H9 (cell line): ENCODE measurements at regions not wholly inside any gene's neighbourhood (a gene's known extent, or its start where the extent isn't known, plus 50 kb on each side); places are given as distances from the start of the nearest gene placed in this dataset.

Source experiments
- DNase-seq: peaks from one replicate; pipeline ENCODE4 v3.0.0-alpha.2; 2017
- H2AFZ ChIP-seq: one replicate; pipeline ENCODE4 v1.6.1; 2013; ENCODE audit warnings: mild to moderate bottlenecking, low read length, control low read depth, moderate library complexity
- H2AK5ac ChIP-seq: 2 replicates; pipeline ENCODE4 v1.6.1; 2013; ENCODE audit warnings: low read length, control low read depth, mixed read lengths; ENCODE audit not compliant: insufficient read length
- H2BK120ac ChIP-seq: one replicate; pipeline ENCODE4 v1.6.1; 2013; ENCODE audit warnings: low read depth, mild to moderate bottlenecking, low read length, control low read depth, inconsistent platforms; ENCODE audit not compliant: poor library complexity, severe bottlenecking
- H2BK12ac ChIP-seq: 2 replicates; pipeline ENCODE4 v1.6.1; 2013; ENCODE audit warnings: low read length, control low read depth, mixed read lengths, low read depth; ENCODE audit not compliant: insufficient read length
- H2BK15ac ChIP-seq: 2 replicates; pipeline ENCODE4 v1.6.1; 2013; ENCODE audit warnings: low read depth, low read length, control low read depth
- H2BK20ac ChIP-seq: one replicate; pipeline ENCODE4 v1.6.1; 2013; ENCODE audit warnings: low read depth, mild to moderate bottlenecking, low read length, control low read depth, inconsistent platforms; ENCODE audit not compliant: poor library complexity, severe bottlenecking
- H2BK5ac ChIP-seq: 2 replicates; pipeline ENCODE4 v1.6.1; 2013; ENCODE audit warnings: low read length, control low read depth, mixed read lengths; ENCODE audit not compliant: insufficient read length
- H3K14ac ChIP-seq: 2 replicates; pipeline ENCODE4 v1.6.1; 2013; ENCODE audit warnings: low read length, control low read depth; ENCODE audit not compliant: insufficient read depth
- H3K18ac ChIP-seq: 2 replicates; pipeline ENCODE4 v1.6.1; 2013; ENCODE audit warnings: low read depth, mild to moderate bottlenecking, mixed read lengths, low read length, control low read depth; ENCODE audit not compliant: insufficient read length
- H3K23ac ChIP-seq: 2 replicates; pipeline ENCODE4 v1.6.1; 2013; ENCODE audit warnings: low read length, control low read depth, mixed read lengths, low read depth; ENCODE audit not compliant: insufficient read length
- H3K23me2 ChIP-seq: 2 replicates; pipeline ENCODE4 v1.6.1; 2013; ENCODE audit warnings: low read depth, mild to moderate bottlenecking, mixed read lengths, low read length, control low read depth; ENCODE audit not compliant: insufficient read length, poor library complexity, severe bottlenecking
- H3K27ac ChIP-seq: 2 replicates; pipeline ENCODE4 v1.5.1; 2013; ENCODE audit warnings: low read length, control low read depth, mixed read lengths, low read depth; ENCODE audit not compliant: insufficient read length
- H3K27me3 ChIP-seq: 2 replicates; pipeline ENCODE4 v1.6.1; 2013; ENCODE audit warnings: low read length, control low read depth, inconsistent platforms; ENCODE audit not compliant: insufficient read depth
- H3K4ac ChIP-seq: 2 replicates; pipeline ENCODE4 v1.6.1; 2013; ENCODE audit warnings: low read depth, mild to moderate bottlenecking, control low read depth, inconsistent platforms, low read length, moderate library complexity
- H3K4me1 ChIP-seq: 2 replicates; pipeline ENCODE4 v1.6.1; 2013; ENCODE audit warnings: low read length, control low read depth, inconsistent platforms; ENCODE audit not compliant: insufficient read depth
- H3K4me2 ChIP-seq: 2 replicates; pipeline ENCODE4 v1.6.1; 2013; ENCODE audit warnings: low read length, control low read depth, mixed read lengths; ENCODE audit not compliant: insufficient read length, insufficient read depth
- H3K56ac ChIP-seq: 2 replicates; pipeline ENCODE4 v1.6.1; 2013; ENCODE audit warnings: low read depth, mild to moderate bottlenecking, mixed read lengths, low read length, control low read depth; ENCODE audit not compliant: insufficient read length
- H3K79me1 ChIP-seq: 2 replicates; pipeline ENCODE4 v1.6.1; 2013; ENCODE audit warnings: low read depth, mild to moderate bottlenecking, moderate library complexity, low read length, control low read depth, inconsistent platforms; ENCODE audit not compliant: insufficient read depth, poor library complexity, severe bottlenecking
- H3K79me2 ChIP-seq: 2 replicates; pipeline ENCODE4 v1.6.1; 2013; ENCODE audit warnings: low read length, control low read depth, inconsistent platforms; ENCODE audit not compliant: insufficient read depth
- H3K9ac ChIP-seq: 2 replicates; pipeline ENCODE4 v1.6.1; 2013; ENCODE audit warnings: low read length, control low read depth, mixed read lengths; ENCODE audit not compliant: insufficient read length; ENCODE audit errors: extremely low read depth
- H3K9me3 ChIP-seq: one replicate; pipeline ENCODE4 v1.6.1; 2013; ENCODE audit warnings: low read depth, low read length, inconsistent platforms; ENCODE audit not compliant: control insufficient read depth
- H3T11ph ChIP-seq: one replicate; pipeline ENCODE4 v1.6.1; 2013; ENCODE audit warnings: mild to moderate bottlenecking, low read length, control low read depth, inconsistent platforms
- H4K20me1 ChIP-seq: one replicate; pipeline ENCODE4 v1.6.1; 2013; ENCODE audit not compliant: control insufficient read depth, insufficient read length, insufficient read depth
- H4K5ac ChIP-seq: 2 replicates; pipeline ENCODE4 v1.6.1; 2013; ENCODE audit warnings: low read depth, mild to moderate bottlenecking, mixed read lengths, low read length, control low read depth; ENCODE audit not compliant: insufficient read length
- H4K8ac ChIP-seq: replicated peaks from 2 replicates; pipeline ENCODE4 v1.6.1; 2013; ENCODE audit warnings: low read length, control low read depth, mixed read lengths, low read depth; ENCODE audit not compliant: insufficient read length
- H4K91ac ChIP-seq: 2 replicates; pipeline ENCODE4 v1.6.1; 2013; ENCODE audit warnings: low read depth, mild to moderate bottlenecking, moderate library complexity, mixed read lengths, low read length, control low read depth; ENCODE audit not compliant: insufficient read length
- H3K27ac Mint-ChIP-seq, 3 experiments: 2 replicates in 2 of 3; 3 replicates in 1 of 3; pipeline ENCODE4 v1.8.0; 2020 to 2021; ENCODE audit warnings: mixed read lengths in 3 of 3, mild to moderate bottlenecking in 1 of 3, moderate library complexity in 1 of 3
- H3K27me3 Mint-ChIP-seq: 2 replicates; pipeline ENCODE4 v1.8.0; 2021; ENCODE audit warnings: low read depth, mild to moderate bottlenecking, moderate library complexity, mixed read lengths
- H3K36me3 Mint-ChIP-seq, 3 experiments: 2 replicates in 2 of 3; 3 replicates in 1 of 3; pipeline ENCODE4 v1.8.0; 2020 to 2021; ENCODE audit warnings: low read depth in 3 of 3, mixed read lengths in 3 of 3; ENCODE audit not compliant: insufficient read depth in 1 of 3
- H3K4me1 Mint-ChIP-seq, 2 experiments: 2 replicates each; pipeline ENCODE4 v1.8.0; 2020; ENCODE audit warnings: mixed read lengths in 2 of 2
- H3K4me3 Mint-ChIP-seq, 2 experiments: 2 replicates in 1 of 2; 3 replicates in 1 of 2; pipeline ENCODE4 v1.8.0; 2020 to 2021; ENCODE audit warnings: mild to moderate bottlenecking in 2 of 2, mixed read lengths in 2 of 2, moderate library complexity in 1 of 2
- H3K9me3 Mint-ChIP-seq, 2 experiments: 2 replicates in 1 of 2; 3 replicates in 1 of 2; pipeline ENCODE4 v1.8.0; 2020; ENCODE audit warnings: mild to moderate bottlenecking in 2 of 2, mixed read lengths in 2 of 2, moderate library complexity in 1 of 2
- CTCF ChIP-seq: fragments of 200-600 bp; sonication (generic); conservative IDR thresholded peaks from 3 replicates; pipeline ENCODE4 v1.8.0; 2021; ENCODE audit warnings: antibody characterized with exemption, mild to moderate bottlenecking
- WGBS: extraction: QIAGEN DNeasy Blood & Tissue Kit; methylation state at CpG from one replicate; pipeline ENCODE4 v1.1.7; 2013; ENCODE audit warnings: missing lambda C conversion rate, low lambda C conversion rate, mixed read lengths; ENCODE audit not compliant: insufficient read length; ENCODE audit errors: extremely low coverage; 5-methylcytosine and 5-hydroxymethylcytosine counted together

- no peak overlapping the region for H3K23ac ChIP-seq
- H3K79me1 ChIP-seq = no peaks in the 10 kb centered on the region
- no peak overlapping the region for H2BK20ac ChIP-seq
- H3K4me3 Mint-ChIP-seq = no peak overlapping the region
- no peak overlapping the region for H3K27ac ChIP-seq
- H3K4me2 ChIP-seq = no peak overlapping the region
- no peak overlapping the region for H3K18ac ChIP-seq
- no peak overlapping the region for H2BK12ac ChIP-seq
- H3K56ac ChIP-seq = no peak overlapping the region
- H2BK15ac ChIP-seq = no peak overlapping the region
- H3K27ac Mint-ChIP-seq = no peak overlapping the region
- H2AK5ac ChIP-seq = no peak overlapping the region
- no peaks in the 10 kb centered on the region; the same call in none of the 2 replicates for H3K27me3 Mint-ChIP-seq
- H3K14ac ChIP-seq = no peak overlapping the region
- H3K4me1 ChIP-seq = no peaks in the 10 kb centered on the region
- no peak overlapping the region for H3K9ac ChIP-seq
- no peaks in the 10 kb centered on the region for H3K27me3 ChIP-seq
- H2BK120ac ChIP-seq = no peak overlapping the region
- no peak overlapping the region for H2AFZ ChIP-seq
- no CpG with 5 or more reads among the region's 3 CpGs for WGBS
- no peak for TF ChIP-seq CTCF
- DNase-seq = no peak
- H2BK5ac ChIP-seq = no peak overlapping the region
- H3K4me1 Mint-ChIP-seq = peaks cover 2 to 3% of the 10 kb centered on the region in 2 experiments; a peak in 3 of 4 replicates
- H4K8ac ChIP-seq = no peak overlapping the region
- no peak overlapping the region for H3K4ac ChIP-seq
- no peaks in the 10 kb centered on the region for H3K36me3 Mint-ChIP-seq
- no peak overlapping the region for H3T11ph ChIP-seq
- no peaks in the 10 kb centered on the region for H3K23me2 ChIP-seq
- no peak overlapping the region for H4K91ac ChIP-seq
- H4K5ac ChIP-seq = no peak overlapping the region
- no peaks in the 10 kb centered on the region for H3K9me3 Mint-ChIP-seq
- H4K20me1 ChIP-seq = no peaks in the 10 kb centered on the region
- no peaks in the 10 kb centered on the region for H3K79me2 ChIP-seq
- no peaks in the 10 kb centered on the region for H3K9me3 ChIP-seq
These were observed 247.8 kb downstream of the DIRAS2 start for GRCh38 chr9:90394871-90395270.
